Transverse colon (tissue), 3 donors: ENCODE measurements at regions not wholly inside any gene's neighbourhood (a gene's known extent, or its start where the extent isn't known, plus 50 kb on each side); places are given as distances from the start of the nearest gene placed in this dataset.

Source experiments
- POLR2A ChIP-seq: fragments of 450-650 bp; IDR thresholded peaks from one replicate; pipeline ENCODE4 v1.6.1; 2016; ENCODE audit warnings: antibody characterized with exemption, mild to moderate bottlenecking, moderate library complexity
- TF ChIP-seq, protein P1 (sequence below), 5 experiments: fragments of 200-600 bp in 3 of 5; fragments of 450-650 bp in 2 of 5; sonication (generic) in 3 of 5; IDR thresholded peaks; 1 replicate in 2 of 5; 2 replicates in 3 of 5; pipeline ENCODE4 v1.5.1; 2016 to 2017; ENCODE audit warnings: antibody characterized with exemption in 5 of 5, inconsistent platforms in 3 of 5, mild to moderate bottlenecking in 2 of 5, moderate library complexity in 1 of 5

DNA sequence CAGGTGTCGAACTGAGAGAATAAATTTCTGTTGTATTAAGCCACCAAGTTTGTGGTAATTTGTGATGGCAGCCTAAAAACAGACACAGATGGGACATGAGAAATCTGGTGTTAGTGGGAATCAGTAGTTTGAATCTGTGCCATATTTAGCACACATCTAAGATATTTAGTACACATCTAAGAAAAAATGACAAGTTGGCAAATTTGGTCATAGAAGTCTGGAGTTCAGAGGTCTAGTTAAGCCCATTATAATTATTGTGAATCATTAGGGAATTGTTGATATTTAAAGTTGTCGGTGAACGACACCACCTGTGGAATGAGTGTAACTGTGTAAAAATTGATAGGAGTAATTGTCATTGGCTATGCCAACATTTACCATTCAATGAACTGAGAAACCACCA, 1138.8 kb upstream of the TMEFF2 start:
- TF ChIP-seq, protein P1, sequence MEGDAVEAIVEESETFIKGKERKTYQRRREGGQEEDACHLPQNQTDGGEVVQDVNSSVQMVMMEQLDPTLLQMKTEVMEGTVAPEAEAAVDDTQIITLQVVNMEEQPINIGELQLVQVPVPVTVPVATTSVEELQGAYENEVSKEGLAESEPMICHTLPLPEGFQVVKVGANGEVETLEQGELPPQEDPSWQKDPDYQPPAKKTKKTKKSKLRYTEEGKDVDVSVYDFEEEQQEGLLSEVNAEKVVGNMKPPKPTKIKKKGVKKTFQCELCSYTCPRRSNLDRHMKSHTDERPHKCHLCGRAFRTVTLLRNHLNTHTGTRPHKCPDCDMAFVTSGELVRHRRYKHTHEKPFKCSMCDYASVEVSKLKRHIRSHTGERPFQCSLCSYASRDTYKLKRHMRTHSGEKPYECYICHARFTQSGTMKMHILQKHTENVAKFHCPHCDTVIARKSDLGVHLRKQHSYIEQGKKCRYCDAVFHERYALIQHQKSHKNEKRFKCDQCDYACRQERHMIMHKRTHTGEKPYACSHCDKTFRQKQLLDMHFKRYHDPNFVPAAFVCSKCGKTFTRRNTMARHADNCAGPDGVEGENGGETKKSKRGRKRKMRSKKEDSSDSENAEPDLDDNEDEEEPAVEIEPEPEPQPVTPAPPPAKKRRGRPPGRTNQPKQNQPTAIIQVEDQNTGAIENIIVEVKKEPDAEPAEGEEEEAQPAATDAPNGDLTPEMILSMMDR (IDR thresholded peaks at IDR 0.05), result no peak
- no peak for TF ChIP-seq POLR2A
